ENCODE measurements at regions not wholly inside any gene's neighbourhood (a gene's known extent, or its start where the extent isn't known, plus 50 kb on each side); places are given as distances from the start of the nearest gene placed in this dataset.

- TF ChIP-seq CTCF (IDR thresholded peaks at IDR 0.05) (no peak), POLR2A (IDR thresholded peaks at IDR 0.05) (no peak)
Observed at GRCh38 chr1:39086386-39086785, 60.2 kb downstream of the NDUFS5 start.

All from right lobe of liver (tissue), 4 donors.